Right atrium auricular region (tissue), 2 donors: ENCODE measurements at regions not wholly inside any gene's neighbourhood (a gene's known extent, or its start where the extent isn't known, plus 50 kb on each side); places are given as distances from the start of the nearest gene placed in this dataset.

Experiments used
- DNase-seq: peaks from one replicate; pipeline ENCODE4 v3.0.0-alpha.2; 2019; ENCODE audit warnings: low spot score
- H3K27ac ChIP-seq, 2 donors: fragments of 200-600 bp; sonication (generic); 1 replicate in 1 of 2; 2 replicates in 1 of 2; pipeline ENCODE4 v1.5.1; 2016 to 2019
- H3K27me3 ChIP-seq, 2 donors: fragments of 200-600 bp; sonication (generic); one replicate each; pipeline versions ENCODE4 v1.5.1 to v1.6.0; 2017 to 2019
- H3K36me3 ChIP-seq: fragments of 200-600 bp; sonication (generic); one replicate; pipeline ENCODE4 v1.5.1; 2016
- H3K4me1 ChIP-seq, 2 donors: fragments of 200-600 bp; sonication (generic); one replicate each; pipeline versions ENCODE4 v1.5.1 to v1.6.0; 2017 to 2019
- H3K4me3 ChIP-seq, 2 donors: fragments of 200-600 bp; sonication (generic); 1 replicate in 1 of 2; 2 replicates in 1 of 2; pipeline ENCODE4 v1.5.1; 2017 to 2019; ENCODE audit warnings: mild to moderate bottlenecking in 1 of 2, moderate library complexity in 1 of 2
- H3K9me3 ChIP-seq, 2 donors: fragments of 200-600 bp; sonication (generic); one replicate each; pipeline ENCODE4 v1.5.1; 2019
- CTCF ChIP-seq, 2 donors: fragments of 200-600 bp; sonication (generic); IDR thresholded peaks; one replicate each; pipeline ENCODE4 v1.5.1; 2019; ENCODE audit warnings: antibody characterized with exemption in 2 of 2

GRCh38 chr4:137116144-137116543 lies 416.1 kb downstream of the PCDH18 start:
- H3K4me1 ChIP-seq = no peaks in the 10 kb centered on the region
- no peak overlapping the region for H3K27ac ChIP-seq
- no peaks in the 10 kb centered on the region for H3K27me3 ChIP-seq
- peaks cover 0 to 4% of the 10 kb centered on the region in 2 donors for H3K9me3 ChIP-seq
- TF ChIP-seq CTCF (IDR thresholded peaks at IDR 0.05) = no peak
- no peak for DNase-seq
- no peak overlapping the region for H3K4me3 ChIP-seq
- H3K36me3 ChIP-seq = no peaks in the 10 kb centered on the region

GRCh38 chr4:137106733-137107132 lies 425.6 kb downstream of the PCDH18 start:
- DNase-seq = no peak
- Histone ChIP-seq H3K4me3 (no peak overlapping the region), H3K4me1 (no peaks in the 10 kb centered on the region), H3K36me3 (no peaks in the 10 kb centered on the region), H3K27me3 (no peaks in the 10 kb centered on the region), H3K9me3 (peaks cover 0 to 4% of the 10 kb centered on the region in 2 donors), H3K27ac (no peak overlapping the region)
- TF ChIP-seq CTCF (IDR thresholded peaks at IDR 0.05) = no peak

DNA sequence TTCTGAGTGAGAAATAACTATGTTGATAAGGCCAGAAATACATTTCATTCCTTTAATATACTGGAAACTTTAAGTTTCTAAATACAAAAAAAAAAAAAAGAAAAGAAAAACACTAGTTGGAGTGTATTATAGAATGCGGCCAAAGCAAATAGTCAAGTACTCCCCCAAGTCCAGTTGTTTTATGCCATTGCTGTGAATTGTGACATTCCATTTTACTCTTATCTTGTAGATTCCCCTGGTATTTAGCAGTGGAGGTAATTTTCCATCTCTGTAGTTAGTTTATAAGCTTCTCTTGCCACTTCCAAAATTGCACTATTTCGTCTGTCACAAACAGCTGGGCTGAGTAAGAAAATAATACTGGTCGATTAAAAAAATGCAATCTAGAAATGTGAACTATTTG lies 426.0 kb downstream of the PCDH18 start:
- no peak for TF ChIP-seq CTCF (IDR thresholded peaks at IDR 0.05)
- Histone ChIP-seq H3K36me3 (no peaks in the 10 kb centered on the region), H3K9me3 (peaks cover 0 to 1% of the 10 kb centered on the region in 2 donors), H3K4me1 (no peaks in the 10 kb centered on the region), H3K27ac (no peak overlapping the region), H3K4me3 (no peak overlapping the region), H3K27me3 (no peaks in the 10 kb centered on the region)
- DNase-seq = no peak

DNA sequence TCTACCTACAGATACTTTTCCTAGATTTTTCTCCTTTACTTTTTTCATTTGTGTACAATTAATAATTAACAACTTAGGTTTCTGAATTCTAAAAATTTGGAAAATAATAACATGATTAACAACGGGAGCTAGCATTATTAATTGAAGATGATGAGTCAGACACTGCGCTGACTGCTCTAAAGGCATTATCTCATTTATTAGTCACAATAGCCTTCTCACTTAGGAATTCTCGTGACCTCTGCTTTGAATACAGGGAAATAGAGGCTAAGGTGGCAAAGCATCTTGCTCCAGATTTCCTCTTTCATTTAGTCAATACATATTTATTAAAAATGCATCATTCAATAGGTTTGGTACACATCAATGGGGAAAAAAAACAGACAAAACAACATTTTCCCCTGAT lies 441.3 kb downstream of the PCDH18 start:
- H3K27me3 ChIP-seq = no peaks in the 10 kb centered on the region
- no peaks in the 10 kb centered on the region for H3K9me3 ChIP-seq
- DNase-seq = no peak
- H3K4me1 ChIP-seq = no peaks in the 10 kb centered on the region
- no peaks in the 10 kb centered on the region for H3K36me3 ChIP-seq
- no peak overlapping the region for H3K4me3 ChIP-seq
- no peak for TF ChIP-seq CTCF (IDR thresholded peaks at IDR 0.05)
- no peak overlapping the region for H3K27ac ChIP-seq

DNA sequence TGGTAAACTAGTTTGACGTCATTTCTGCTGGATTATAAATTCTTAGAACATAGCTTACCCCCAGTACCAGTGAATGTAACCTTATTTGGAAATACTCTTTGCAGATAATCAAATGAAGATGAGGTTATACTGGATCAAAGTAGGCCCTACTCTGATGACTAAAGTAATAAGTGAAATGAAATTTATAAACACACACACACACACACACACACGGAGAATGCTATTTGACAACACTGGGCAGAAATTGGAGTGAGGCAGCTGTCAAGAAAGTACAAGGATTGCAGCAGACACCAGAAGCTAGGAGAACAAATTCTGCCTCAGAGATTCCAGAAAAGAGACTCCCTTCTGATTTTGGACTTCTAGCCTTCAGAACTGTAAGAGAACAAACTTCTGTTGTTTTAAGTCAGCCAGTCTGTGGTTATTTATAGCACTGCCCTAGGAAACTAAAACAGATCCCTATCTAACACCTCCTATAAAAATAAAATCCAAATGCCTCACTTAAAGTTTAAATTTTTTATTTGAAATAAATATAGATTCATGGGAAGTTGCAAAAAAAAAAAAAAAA lies 448.6 kb downstream of the PCDH18 start:
- H3K9me3 ChIP-seq = no peaks in the 10 kb centered on the region
- no peak for DNase-seq
- no peak for TF ChIP-seq CTCF (IDR thresholded peaks at IDR 0.05)
- H3K36me3 ChIP-seq = no peaks in the 10 kb centered on the region
- H3K27ac ChIP-seq = no peak overlapping the region
- H3K4me1 ChIP-seq = no peaks in the 10 kb centered on the region
- no peaks in the 10 kb centered on the region for H3K27me3 ChIP-seq
- H3K4me3 ChIP-seq = no peak overlapping the region

DNA sequence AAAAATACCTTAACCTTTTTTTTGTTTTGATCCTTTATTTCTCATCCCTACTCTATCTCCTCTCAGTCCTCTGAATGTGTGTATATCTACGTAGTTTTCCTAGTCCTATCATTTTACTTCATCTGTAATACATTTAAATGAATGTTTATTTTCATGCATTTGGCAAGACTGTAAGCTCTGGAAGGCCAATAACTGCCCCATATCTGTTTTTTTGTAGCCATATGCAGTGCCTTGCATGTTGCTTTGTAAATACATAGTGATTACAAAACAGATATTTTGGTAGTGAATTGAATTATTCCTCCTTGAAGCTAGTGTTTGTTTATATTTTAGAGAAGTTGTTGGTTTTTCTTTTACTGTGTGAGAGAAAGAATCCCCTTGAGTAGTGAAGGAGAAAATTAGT lies 450.2 kb downstream of the PCDH18 start:
- Histone ChIP-seq H3K36me3 (no peaks in the 10 kb centered on the region), H3K27ac (no peak overlapping the region), H3K4me1 (no peaks in the 10 kb centered on the region), H3K9me3 (no peaks in the 10 kb centered on the region), H3K27me3 (no peaks in the 10 kb centered on the region), H3K4me3 (no peak overlapping the region)
- DNase-seq = no peak
- TF ChIP-seq CTCF (IDR thresholded peaks at IDR 0.05) = no peak
